ENCODE measurements at regions not wholly inside any gene's neighbourhood (a gene's known extent, or its start where the extent isn't known, plus 50 kb on each side); places are given as distances from the start of the nearest gene placed in this dataset.

- DNase-seq = no peak
- Histone ChIP-seq H3K36me3 (no peaks in the 10 kb centered on the region), H3K4me3 (no peak overlapping the region), H3K27me3 (ENCODE audit: low read depth) (peaks cover 84% of the 10 kb centered on the region), H3K9me3 (replicated peaks) (no peaks in the 10 kb centered on the region), H3K4me1 (no peaks in the 10 kb centered on the region), H3K27ac (replicated peaks) (no peak overlapping the region)
- intact Hi-C loops (cut with micrococcal nuclease) = no loop called here
- no peak for TF ChIP-seq CTCF (IDR thresholded peaks at IDR 0.05; ENCODE audit: borderline replicate concordance)
Measured at GRCh38 chr17:5661491-5662125, 77.3 kb upstream of the NLRP1 start.

- TF ChIP-seq CTCF (IDR thresholded peaks at IDR 0.05; ENCODE audit: borderline replicate concordance) = no peak
- intact Hi-C loops (cut with micrococcal nuclease) = no loop called here
- peaks cover 85% of the 10 kb centered on the region for H3K27me3 ChIP-seq (ENCODE audit: low read depth)
Measured at GRCh38 chr17:5662409-5663085, 78.2 kb upstream of the NLRP1 start.

GRCh38 chr17:5665164-5665563, 80.9 kb upstream of the NLRP1 start:
- no peak for DNase-seq

More at GRCh38 chr17:5662409-5663085, 78.2 kb upstream of the NLRP1 start:
- no peaks in the 10 kb centered on the region for H3K36me3 ChIP-seq
- no peak overlapping the region for H3K27ac ChIP-seq (replicated peaks)
- H3K4me1 ChIP-seq = no peaks in the 10 kb centered on the region
- DNase-seq = no peak
- H3K9me3 ChIP-seq (replicated peaks) = no peaks in the 10 kb centered on the region
- no peak overlapping the region for H3K4me3 ChIP-seq

DNA sequence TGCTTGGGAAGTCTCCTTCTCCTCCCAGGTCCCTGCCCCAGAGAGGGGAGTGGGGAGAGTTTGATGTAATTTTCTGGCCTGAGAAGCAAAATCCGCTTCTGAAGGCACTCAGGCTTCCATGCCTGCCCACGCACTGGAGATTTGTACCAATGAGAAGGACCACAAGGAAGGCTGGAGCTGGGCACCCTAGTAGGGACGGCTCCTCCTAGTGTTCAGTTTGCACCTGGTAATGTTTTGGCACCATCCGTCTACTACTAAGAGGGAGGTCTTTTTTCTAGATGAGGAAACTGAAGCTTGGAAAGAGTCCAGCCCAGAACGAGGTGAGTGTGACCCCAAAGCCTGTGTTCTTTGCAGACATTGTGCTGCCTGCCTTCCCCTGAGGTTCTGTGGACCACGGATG, 83.6 kb upstream of the NLRP1 start:
- Histone ChIP-seq H3K27me3 (ENCODE audit: low read depth) (peaks cover 96% of the 10 kb centered on the region), H3K27ac (replicated peaks) (no peak overlapping the region), H3K4me1 (no peaks in the 10 kb centered on the region), H3K9me3 (replicated peaks) (no peaks in the 10 kb centered on the region), H3K36me3 (no peaks in the 10 kb centered on the region), H3K4me3 (no peak overlapping the region)
- intact Hi-C loops (cut with micrococcal nuclease) = no loop called here
- DNase-seq = no peak
- no peak for TF ChIP-seq CTCF (IDR thresholded peaks at IDR 0.05; ENCODE audit: borderline replicate concordance)

More at GRCh38 chr17:5665164-5665563, 80.9 kb upstream of the NLRP1 start:
- no peaks in the 10 kb centered on the region for H3K36me3 ChIP-seq
- no peak overlapping the region for H3K27ac ChIP-seq (replicated peaks)
- no peaks in the 10 kb centered on the region for H3K9me3 ChIP-seq (replicated peaks)
- no peaks in the 10 kb centered on the region for H3K4me1 ChIP-seq
- intact Hi-C loops (cut with micrococcal nuclease) = no loop called here
- H3K27me3 ChIP-seq (ENCODE audit: low read depth) = peaks cover 90% of the 10 kb centered on the region
- TF ChIP-seq CTCF (IDR thresholded peaks at IDR 0.05; ENCODE audit: borderline replicate concordance) = no peak
- H3K4me3 ChIP-seq = no peak overlapping the region

GRCh38 chr17:5668557-5669138, 84.3 kb upstream of the NLRP1 start:
- Histone ChIP-seq H3K27ac (replicated peaks) (no peak overlapping the region), H3K36me3 (no peaks in the 10 kb centered on the region), H3K27me3 (ENCODE audit: low read depth) (peaks cover 98% of the 10 kb centered on the region), H3K4me1 (no peaks in the 10 kb centered on the region), H3K4me3 (no peak overlapping the region), H3K9me3 (replicated peaks) (no peaks in the 10 kb centered on the region)
- no peak for DNase-seq
- intact Hi-C loops (cut with micrococcal nuclease) = no loop called here
- TF ChIP-seq CTCF (IDR thresholded peaks at IDR 0.05; ENCODE audit: borderline replicate concordance) = no peak
